Renal pelvis (tissue), 1 donor: ENCODE measurements at regions not wholly inside any gene's neighbourhood (a gene's known extent, or its start where the extent isn't known, plus 50 kb on each side); places are given as distances from the start of the nearest gene placed in this dataset.

Experiments used
- DNase-seq: peaks from one replicate; pipeline ENCODE4 v3.0.0-alpha.2; 2013

DNA sequence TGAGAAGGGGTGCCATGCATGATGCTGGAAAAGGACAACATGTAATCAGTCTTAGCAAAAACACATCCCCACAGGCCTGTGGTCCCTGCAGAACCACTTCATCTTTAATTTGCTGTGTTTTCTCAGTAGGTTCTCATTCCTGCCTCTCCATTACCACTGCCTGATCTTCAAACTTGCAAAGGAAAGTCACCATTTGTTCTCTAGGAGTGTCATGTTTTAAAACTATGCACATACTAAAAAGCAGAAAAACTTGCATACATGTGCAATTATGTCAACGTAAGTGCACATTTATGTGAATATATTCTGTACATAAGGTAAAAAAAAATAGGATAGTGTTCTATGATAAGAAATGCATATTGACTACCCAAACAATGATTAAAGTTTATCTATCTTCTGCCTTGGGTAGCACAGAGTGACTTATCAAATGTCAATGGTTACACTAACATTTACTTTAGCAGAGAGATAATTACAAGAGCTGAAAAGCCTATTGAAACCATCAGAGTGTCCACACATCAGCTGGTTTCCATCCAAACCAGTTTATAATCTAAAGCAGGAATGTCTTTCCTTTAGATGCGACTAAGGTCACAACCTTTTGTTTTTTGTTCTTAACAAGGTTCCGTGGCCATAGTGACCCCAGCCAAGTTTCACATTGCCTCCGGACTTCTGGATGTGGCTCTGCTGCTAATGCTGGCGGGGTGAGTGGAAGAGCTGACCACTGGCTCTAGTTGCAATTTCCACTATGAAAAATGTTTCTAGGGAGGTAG, 58.7 kb upstream of the RMDN2 start:
- DNase-seq = no peak

DNA sequence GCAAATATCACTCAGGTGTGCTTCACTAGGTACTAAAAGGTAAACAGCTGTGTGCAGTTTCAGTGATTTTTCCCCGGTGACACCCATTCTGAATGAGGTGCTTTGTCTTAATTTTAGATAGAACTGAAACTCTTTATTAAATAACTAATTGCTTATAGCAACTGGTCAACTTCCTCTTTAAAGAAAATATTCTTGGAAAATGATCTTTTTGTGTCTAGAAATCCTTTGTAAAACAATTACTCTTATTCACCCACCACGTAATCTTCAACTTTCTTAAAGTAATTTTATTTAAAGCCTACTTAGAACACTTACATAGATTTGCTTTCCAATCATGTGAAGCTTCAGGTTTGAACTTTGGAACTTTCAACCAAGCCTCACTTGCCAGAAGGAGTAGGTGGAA, 57.9 kb upstream of the RMDN2 start:
- no peak for DNase-seq

GRCh38 chr2:37868866-37869265, 56.2 kb upstream of the RMDN2 start:
- no peak for DNase-seq

GRCh38 chr2:37869304-37869703, 55.8 kb upstream of the RMDN2 start:
- DNase-seq = no peak

DNA sequence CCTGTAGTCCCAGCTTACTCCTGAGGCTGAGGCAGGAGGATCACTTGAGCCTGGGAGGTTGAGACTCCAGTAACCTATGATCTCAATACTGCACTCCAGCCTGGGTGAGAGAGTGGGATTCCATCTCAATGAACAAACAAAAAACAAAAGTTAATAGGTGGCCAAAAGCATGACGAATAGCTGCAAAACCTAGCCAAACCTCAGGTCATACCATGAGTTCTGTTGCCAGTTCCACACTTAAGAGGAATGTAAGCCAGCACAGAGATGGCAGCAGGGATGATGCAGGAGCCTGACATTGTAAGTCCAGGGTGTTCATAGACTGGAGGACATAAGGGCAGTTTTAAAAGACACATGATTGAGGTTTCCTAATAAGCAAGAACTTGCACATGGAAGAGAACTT, 55.3 kb upstream of the RMDN2 start:
- no peak for DNase-seq

DNA sequence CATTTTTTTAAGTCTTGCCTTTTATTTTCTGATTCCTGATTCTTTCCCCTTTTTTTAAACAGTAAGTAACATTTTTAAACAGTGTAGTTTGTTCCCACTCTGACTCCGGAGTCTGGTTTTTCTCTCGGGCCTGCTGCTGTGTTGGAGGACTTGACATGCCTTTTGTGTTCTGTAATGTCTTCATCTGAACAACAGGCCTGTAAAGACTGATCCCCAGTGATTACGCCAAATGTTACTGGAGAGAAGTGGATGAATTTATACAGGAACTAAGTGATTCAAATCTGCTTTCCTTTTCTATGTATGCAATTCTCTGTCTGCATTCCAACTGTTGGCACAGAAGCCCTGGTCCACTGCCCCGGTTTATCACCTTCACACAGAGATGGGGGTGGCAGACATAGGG, 54.3 kb upstream of the RMDN2 start:
- DNase-seq = no peak

DNA sequence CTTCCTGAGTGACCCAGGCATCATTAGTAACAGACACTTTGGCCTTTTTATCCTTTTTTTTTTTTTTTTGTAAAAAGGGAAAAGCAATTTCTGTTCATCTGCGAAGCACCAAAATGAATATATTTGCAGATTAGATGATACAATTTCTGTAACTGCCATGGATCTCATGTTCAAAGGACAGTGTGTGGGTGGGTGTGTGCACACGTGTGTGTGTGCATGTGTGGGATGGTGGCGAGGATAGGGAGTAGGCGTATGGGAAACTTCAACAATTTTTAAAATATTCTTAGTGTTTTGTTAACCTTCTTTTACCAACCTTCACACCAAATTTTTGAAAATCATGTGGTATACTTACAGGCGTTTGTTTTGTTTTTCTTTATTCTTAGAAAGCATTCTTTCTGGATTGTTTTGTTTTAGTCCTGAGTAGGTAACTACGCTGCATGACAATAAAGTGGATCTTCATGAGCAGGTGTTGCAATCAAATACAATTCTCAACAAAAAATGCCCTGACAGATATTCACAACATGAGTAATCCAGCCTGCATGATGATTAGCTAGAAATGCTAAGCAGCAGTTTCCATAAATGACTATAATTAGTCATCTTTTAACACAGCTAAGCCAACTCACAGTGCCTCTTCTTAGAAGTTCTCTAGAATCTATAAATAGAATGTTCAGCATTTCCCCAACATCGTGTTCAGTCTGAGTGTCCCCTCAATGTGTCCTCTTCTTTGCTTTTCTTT, 53.5 kb upstream of the RMDN2 start:
- no peak for DNase-seq

- no peak for DNase-seq
Measured at GRCh38 chr2:37872192-37872750, 52.8 kb upstream of the RMDN2 start.

DNA sequence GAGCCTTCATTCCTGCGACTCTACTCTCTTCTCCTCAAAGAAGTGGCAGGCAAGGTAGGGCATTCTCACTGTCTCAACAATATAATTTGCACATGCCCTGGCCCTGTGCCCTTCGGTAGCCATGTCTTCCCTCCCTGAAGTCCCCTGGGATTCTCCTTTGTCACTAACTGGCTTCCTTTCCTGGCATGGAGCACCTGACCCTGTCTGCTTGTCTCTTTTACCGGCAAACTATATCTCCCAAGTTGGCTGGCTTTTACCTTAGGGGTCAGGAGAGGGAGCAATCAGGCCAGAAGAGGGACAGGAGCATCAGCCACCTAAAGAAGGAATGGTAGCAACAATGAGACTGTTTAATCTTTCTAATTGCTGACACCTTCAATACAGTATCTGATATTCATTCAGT, 51.9 kb upstream of the RMDN2 start:
- no peak for DNase-seq

DNA sequence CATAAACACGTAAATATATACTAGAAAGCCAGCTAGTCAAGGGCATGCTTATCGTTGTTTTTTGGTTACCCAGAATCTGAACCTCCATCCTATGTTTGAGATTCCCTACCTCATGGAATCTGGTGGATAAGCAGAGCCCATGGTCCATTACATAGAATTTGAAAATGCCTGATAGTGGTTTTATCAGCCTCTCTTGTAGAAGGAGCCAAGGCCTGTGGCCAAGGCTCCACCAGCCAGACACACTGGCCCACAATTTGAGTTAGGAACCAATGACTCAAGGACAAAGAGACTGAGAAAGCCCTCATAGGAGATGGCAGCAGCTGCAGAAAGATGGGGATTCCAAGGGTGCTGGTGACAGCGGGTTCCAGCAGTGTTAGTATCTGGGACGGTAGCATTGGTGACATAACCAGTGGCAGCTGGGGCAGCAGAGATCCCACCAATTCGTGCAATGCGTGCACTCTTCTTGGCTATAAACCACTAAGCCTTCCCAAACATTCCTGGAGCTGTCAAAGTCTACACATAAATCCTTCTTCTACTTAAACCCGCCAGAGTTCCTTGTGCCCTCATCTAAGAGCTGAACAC, 51.2 kb upstream of the RMDN2 start:
- no peak for DNase-seq

DNA sequence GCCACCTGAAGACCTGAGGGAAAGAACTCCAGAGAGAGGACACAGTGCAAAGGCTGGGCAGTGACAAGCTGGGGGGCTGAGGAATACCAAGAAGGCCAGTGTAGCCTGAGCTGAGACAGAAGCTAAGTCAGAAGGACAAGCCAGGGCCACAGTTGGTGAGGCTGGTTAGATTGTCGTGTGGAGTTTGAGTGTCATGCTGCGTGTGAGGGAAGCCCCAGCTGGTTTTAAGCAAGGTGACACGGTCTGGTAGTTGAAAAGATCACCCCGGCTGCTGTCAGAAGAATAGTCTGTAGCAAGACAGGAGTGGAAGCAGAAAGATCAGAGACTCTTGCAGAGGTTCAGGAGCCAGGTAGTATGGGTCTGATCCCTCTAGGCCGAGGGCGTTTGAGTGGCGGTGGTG, 50.6 kb upstream of the RMDN2 start:
- no peak for DNase-seq
